PC-9 (cell line): ENCODE measurements at regions not wholly inside any gene's neighbourhood (a gene's known extent, or its start where the extent isn't known, plus 50 kb on each side); places are given as distances from the start of the nearest gene placed in this dataset.

Source experiments
- BruUV-seq: library from RNA; stranded (reverse); fragments of 400-500 nt; replicated peaks from 2 replicates; lab custom pipeline; 2021; lab: Mats Ljungman, UMichigan
- CTCF ChIA-PET: fragments of 300-600 bp; sonication (Branson Sonifier 250); formaldehyde crosslinking; loops from one replicate; lab custom pipeline; 2022; ENCODE audit warnings: antibody characterized with exemption; lab: Charles Lee
- POLR2A ChIA-PET: fragments of 300-600 bp; sonication (Branson Sonifier 250); formaldehyde crosslinking; loops from one replicate; lab custom pipeline; 2022; ENCODE audit warnings: antibody characterized with exemption; ENCODE audit not compliant: unreplicated experiment; lab: Charles Lee
- DNase-seq, 2 experiments: peaks; one replicate each; pipeline versions ENCODE4 v3.0.0 to v3.0.0-alpha.2; 2015 to 2022; ENCODE audit warnings: mixed read lengths in 1 of 2
- H2AFZ ChIP-seq: fragments of 200-600 bp; sonication (generic); 2 replicates; pipeline ENCODE4 v1.8.1; 2017; ENCODE audit warnings: antibody characterized with exemption
- H3F3A ChIP-seq: fragments of 200-600 bp; sonication (generic); 2 replicates; pipeline ENCODE4 v1.8.1; 2017; ENCODE audit warnings: antibody characterized with exemption, mild to moderate bottlenecking, low read depth; ENCODE audit not compliant: insufficient read depth
- H3K27ac ChIP-seq: fragments of 200-600 bp; sonication (generic); 2 replicates; pipeline ENCODE4 v1.6.1; 2016; ENCODE audit warnings: mixed run types
- H3K27me3 ChIP-seq: fragments of 200-600 bp; sonication (generic); 2 replicates; pipeline ENCODE4 v1.6.1; 2016; ENCODE audit warnings: low read depth, mixed run types; ENCODE audit not compliant: insufficient read depth
- H3K36me3 ChIP-seq: fragments of 200-600 bp; sonication (generic); 2 replicates; pipeline ENCODE4 v1.6.1; 2016; ENCODE audit warnings: low read depth, mixed run types
- H3K4me1 ChIP-seq: fragments of 200-600 bp; sonication (generic); replicated peaks from 2 replicates; pipeline ENCODE4 v1.6.1; 2016; ENCODE audit warnings: mixed run types; ENCODE audit not compliant: insufficient read depth
- H3K4me2 ChIP-seq: fragments of 200-600 bp; sonication (generic); 2 replicates; pipeline ENCODE4 v1.6.1; 2017; ENCODE audit warnings: mixed run types
- H3K4me3 ChIP-seq: fragments of 200-600 bp; sonication (generic); 2 replicates; pipeline ENCODE4 v1.6.1; 2016; ENCODE audit warnings: mixed run types
- H3K79me2 ChIP-seq: fragments of 200-600 bp; sonication (generic); 2 replicates; pipeline ENCODE4 v1.6.1; 2017; ENCODE audit warnings: low read depth, mixed run types
- H3K9me2 ChIP-seq: fragments of 200-600 bp; sonication (generic); 2 replicates; pipeline ENCODE4 v1.8.1; 2017; ENCODE audit warnings: mild to moderate bottlenecking; ENCODE audit not compliant: insufficient read depth
- H3K9me3 ChIP-seq: fragments of 200-600 bp; sonication (generic); 2 replicates; pipeline ENCODE4 v1.8.1; 2016; ENCODE audit warnings: low read depth; ENCODE audit not compliant: insufficient read depth
- H4K20me1 ChIP-seq: fragments of 200-600 bp; sonication (generic); 2 replicates; pipeline ENCODE4 v1.8.1; 2017; ENCODE audit not compliant: insufficient read depth
- CTCF ChIP-seq: fragments of 200-600 bp; sonication (generic); conservative IDR thresholded peaks from 2 replicates; pipeline ENCODE4 v1.6.1; 2017; ENCODE audit warnings: mixed run types, antibody characterized with exemption, mild to moderate bottlenecking, moderate library complexity
- EZH2 ChIP-seq: fragments of 200-600 bp; sonication (generic); IDR thresholded peaks from 2 replicates; pipeline ENCODE4 v1.8.0; 2017; ENCODE audit warnings: antibody characterized with exemption, low read depth
- intact Hi-C: fragments of 100-400 bp; cut with micrococcal nuclease; formaldehyde crosslinking; loops from one replicate; pipeline ENCODE4 v1.10.0; 2022; ENCODE audit not compliant: unreplicated experiment

GRCh38 chrX:13208281-13208935 is 111.4 kb downstream of the ATXN3L start:
- no peak overlapping the region for H3K4me2 ChIP-seq
- no peak for TF ChIP-seq CTCF
- TF ChIP-seq EZH2, result no peak
- H3K9me3 ChIP-seq, result no peaks in the 10 kb centered on the region
- no peaks in the 10 kb centered on the region for H3K9me2 ChIP-seq
- no peak overlapping the region for H3K27ac ChIP-seq
- H4K20me1 ChIP-seq, result no peaks in the 10 kb centered on the region
- H3K79me2 ChIP-seq, result no peaks in the 10 kb centered on the region
- H3K27me3 ChIP-seq, result no peaks in the 10 kb centered on the region
- BruUV-seq, result no TSS peak
- no peaks in the 10 kb centered on the region for H3K36me3 ChIP-seq
- H3K4me3 ChIP-seq, result no peak overlapping the region
- no peaks in the 10 kb centered on the region for H3F3A ChIP-seq
- H3K4me1 ChIP-seq, result no peaks in the 10 kb centered on the region
- no peak for DNase-seq
- intact Hi-C loops, result no loop called here
- ChIA-PET POLR2A (no interaction called here), CTCF (no interaction called here)
- no peak overlapping the region for H2AFZ ChIP-seq

GRCh38 chrX:13203271-13203670 is 116.6 kb downstream of the ATXN3L start:
- H3K4me3 ChIP-seq, result no peak overlapping the region
- no peaks in the 10 kb centered on the region for H3K9me2 ChIP-seq
- H3K4me2 ChIP-seq, result no peak overlapping the region
- H3K4me1 ChIP-seq, result peaks cover 10% of the 10 kb centered on the region
- no peak overlapping the region for H2AFZ ChIP-seq
- TF ChIP-seq EZH2 (no peak), CTCF (no peak)
- H4K20me1 ChIP-seq, result no peaks in the 10 kb centered on the region
- H3K27me3 ChIP-seq, result no peaks in the 10 kb centered on the region
- H3K9me3 ChIP-seq, result peaks cover 5% of the 10 kb centered on the region; the same call in 1 of the 2 replicates
- no peak overlapping the region for H3K27ac ChIP-seq
- intact Hi-C loops, result no loop called here
- ChIA-PET CTCF (no interaction called here), POLR2A (no interaction called here)
- H3K79me2 ChIP-seq, result no peaks in the 10 kb centered on the region
- DNase-seq, result no peak
- no TSS peak for BruUV-seq
- no peaks in the 10 kb centered on the region for H3F3A ChIP-seq
- no peaks in the 10 kb centered on the region for H3K36me3 ChIP-seq

GRCh38 chrX:13201605-13202219 is 118.1 kb downstream of the ATXN3L start:
- ChIA-PET CTCF (no interaction called here), POLR2A (no interaction called here)
- no peaks in the 10 kb centered on the region for H3K27me3 ChIP-seq
- no peaks in the 10 kb centered on the region for H4K20me1 ChIP-seq
- no peaks in the 10 kb centered on the region for H3K9me2 ChIP-seq
- H3K36me3 ChIP-seq, result no peaks in the 10 kb centered on the region
- no TSS peak for BruUV-seq
- H3K79me2 ChIP-seq, result no peaks in the 10 kb centered on the region
- no peaks in the 10 kb centered on the region for H3F3A ChIP-seq
- TF ChIP-seq EZH2 (no peak), CTCF (no peak)
- H3K4me3 ChIP-seq, result no peak overlapping the region
- no peak for DNase-seq
- intact Hi-C loops, result no loop called here
- H3K27ac ChIP-seq, result no peak overlapping the region
- no peak overlapping the region for H3K4me2 ChIP-seq
- peaks cover 16% of the 10 kb centered on the region for H3K4me1 ChIP-seq
- H2AFZ ChIP-seq, result no peak overlapping the region
- H3K9me3 ChIP-seq, result peaks cover 7% of the 10 kb centered on the region; the same call in 1 of the 2 replicates
